ENCODE measurements at regions not wholly inside any gene's neighbourhood (a gene's known extent, or its start where the extent isn't known, plus 50 kb on each side); places are given as distances from the start of the nearest gene placed in this dataset.
A peak's percentile ranks its signal among the peaks of the same experiment; 100 is the strongest.

DNA sequence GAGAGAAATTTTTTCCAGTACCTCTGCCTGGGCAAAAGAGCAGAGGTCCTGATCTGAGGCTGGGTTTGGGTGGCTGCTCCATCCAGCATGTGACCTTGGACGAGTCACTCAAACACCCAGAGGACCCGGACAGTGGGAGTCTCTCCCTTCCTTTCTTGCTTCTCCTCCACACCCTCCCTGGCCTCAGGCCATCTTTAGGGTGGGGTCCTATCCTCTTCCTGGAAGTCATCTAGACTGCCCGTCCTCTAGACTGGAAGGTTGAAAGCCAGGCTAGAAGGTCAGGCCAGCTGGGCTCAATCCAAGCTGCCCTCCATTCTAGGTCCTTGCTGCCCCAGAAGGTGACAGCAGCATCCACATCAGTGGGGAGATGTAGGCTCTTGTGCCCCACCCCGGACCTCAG lies 599.5 kb downstream of the MATN1 start:
- peaks cover 5% of the 10 kb centered on the region for H3K27me3 Mint-ChIP-seq (ENCODE audit: insufficient read depth)
- no peaks in the 10 kb centered on the region for H3K36me3 Mint-ChIP-seq (ENCODE audit: low read depth)
- TF ChIP-seq, protein P1, sequence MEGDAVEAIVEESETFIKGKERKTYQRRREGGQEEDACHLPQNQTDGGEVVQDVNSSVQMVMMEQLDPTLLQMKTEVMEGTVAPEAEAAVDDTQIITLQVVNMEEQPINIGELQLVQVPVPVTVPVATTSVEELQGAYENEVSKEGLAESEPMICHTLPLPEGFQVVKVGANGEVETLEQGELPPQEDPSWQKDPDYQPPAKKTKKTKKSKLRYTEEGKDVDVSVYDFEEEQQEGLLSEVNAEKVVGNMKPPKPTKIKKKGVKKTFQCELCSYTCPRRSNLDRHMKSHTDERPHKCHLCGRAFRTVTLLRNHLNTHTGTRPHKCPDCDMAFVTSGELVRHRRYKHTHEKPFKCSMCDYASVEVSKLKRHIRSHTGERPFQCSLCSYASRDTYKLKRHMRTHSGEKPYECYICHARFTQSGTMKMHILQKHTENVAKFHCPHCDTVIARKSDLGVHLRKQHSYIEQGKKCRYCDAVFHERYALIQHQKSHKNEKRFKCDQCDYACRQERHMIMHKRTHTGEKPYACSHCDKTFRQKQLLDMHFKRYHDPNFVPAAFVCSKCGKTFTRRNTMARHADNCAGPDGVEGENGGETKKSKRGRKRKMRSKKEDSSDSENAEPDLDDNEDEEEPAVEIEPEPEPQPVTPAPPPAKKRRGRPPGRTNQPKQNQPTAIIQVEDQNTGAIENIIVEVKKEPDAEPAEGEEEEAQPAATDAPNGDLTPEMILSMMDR (IDR thresholded peaks at IDR 0.05), result no peak
- H3K4me3 Mint-ChIP-seq, result no peak overlapping the region
- no peak overlapping the region for H3K27ac Mint-ChIP-seq
- DNase-seq, result no peak
- no peaks in the 10 kb centered on the region for H3K4me1 Mint-ChIP-seq (ENCODE audit: low read depth)
- peaks cover 29% of the 10 kb centered on the region for H3K9me3 Mint-ChIP-seq

DNA sequence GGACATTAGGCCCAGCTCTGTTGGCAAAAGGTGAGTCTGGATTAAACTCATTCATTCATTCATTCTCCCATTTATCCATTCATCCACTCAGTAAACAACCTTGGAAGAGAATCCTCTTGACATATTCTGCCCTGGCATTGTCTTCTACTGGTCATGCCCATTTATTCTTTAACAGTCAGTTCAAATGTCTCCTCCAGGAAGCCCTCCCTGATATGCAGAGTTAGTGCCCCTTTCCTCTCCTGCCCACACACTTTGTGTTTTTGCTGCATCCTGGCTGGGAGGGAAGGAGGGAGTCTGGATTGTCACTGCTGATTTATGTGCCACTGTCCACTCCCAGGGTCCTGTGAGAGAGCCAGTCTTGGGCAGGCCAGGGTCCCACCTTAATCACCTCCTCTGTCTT lies 600.3 kb downstream of the MATN1 start:
- H3K27ac Mint-ChIP-seq, result no peak overlapping the region
- no peaks in the 10 kb centered on the region for H3K36me3 Mint-ChIP-seq (ENCODE audit: low read depth)
- H3K27me3 Mint-ChIP-seq (ENCODE audit: insufficient read depth), result peaks cover 5% of the 10 kb centered on the region

DNA sequence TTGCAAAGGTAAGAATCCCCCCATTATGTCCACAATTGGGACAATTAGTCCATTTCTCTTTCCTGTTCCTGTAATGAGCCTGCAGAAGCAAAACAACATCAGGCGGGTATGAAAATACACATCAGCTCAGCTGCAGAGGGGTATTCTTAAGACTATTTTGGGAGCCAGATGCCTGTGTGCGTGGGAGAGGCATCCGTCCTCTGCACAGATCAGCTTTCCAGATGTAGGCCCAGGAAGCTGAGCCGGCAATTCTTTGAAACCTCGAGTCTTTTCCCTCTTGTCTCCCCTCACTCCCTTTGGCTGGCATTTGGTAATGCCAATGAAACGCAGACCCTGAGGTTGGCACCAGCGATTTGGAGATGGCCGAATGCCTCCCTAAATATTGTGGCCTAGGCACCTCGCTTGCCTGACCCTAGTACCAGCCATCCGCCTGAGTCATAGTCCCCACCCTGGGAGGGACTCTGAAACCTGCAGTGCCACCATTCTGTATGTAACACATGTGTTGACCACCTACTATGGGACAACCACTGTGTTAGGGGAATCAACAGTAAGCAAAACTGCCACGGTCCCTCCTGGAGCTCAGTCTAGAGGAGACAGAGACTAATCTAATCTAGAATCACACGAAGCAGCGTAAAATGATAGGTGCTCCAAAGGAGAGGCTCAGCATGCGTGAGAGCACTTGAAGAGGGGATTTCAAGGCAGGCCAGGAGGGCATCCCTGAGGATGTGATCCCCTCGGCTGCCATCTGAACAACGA lies 603.0 kb downstream of the MATN1 start:
- Mint-ChIP-seq H3K27ac (no peak overlapping the region), H3K9me3 (peaks cover 4% of the 10 kb centered on the region), H3K4me1 (ENCODE audit: low read depth) (no peaks in the 10 kb centered on the region), H3K27me3 (ENCODE audit: insufficient read depth) (peaks cover 5% of the 10 kb centered on the region), H3K4me3 (no peak overlapping the region), H3K36me3 (ENCODE audit: low read depth) (no peaks in the 10 kb centered on the region)
- no peak for DNase-seq
- TF ChIP-seq, protein P1 (IDR thresholded peaks at IDR 0.05), result no peak

More for the DNA sequence above, 600.3 kb downstream of the MATN1 start:
- TF ChIP-seq, protein P1 (IDR thresholded peaks at IDR 0.05), result no peak
- DNase-seq, result no peak
- H3K4me3 Mint-ChIP-seq, result no peak overlapping the region
- H3K4me1 Mint-ChIP-seq (ENCODE audit: low read depth), result no peaks in the 10 kb centered on the region
- peaks cover 22% of the 10 kb centered on the region for H3K9me3 Mint-ChIP-seq

DNA sequence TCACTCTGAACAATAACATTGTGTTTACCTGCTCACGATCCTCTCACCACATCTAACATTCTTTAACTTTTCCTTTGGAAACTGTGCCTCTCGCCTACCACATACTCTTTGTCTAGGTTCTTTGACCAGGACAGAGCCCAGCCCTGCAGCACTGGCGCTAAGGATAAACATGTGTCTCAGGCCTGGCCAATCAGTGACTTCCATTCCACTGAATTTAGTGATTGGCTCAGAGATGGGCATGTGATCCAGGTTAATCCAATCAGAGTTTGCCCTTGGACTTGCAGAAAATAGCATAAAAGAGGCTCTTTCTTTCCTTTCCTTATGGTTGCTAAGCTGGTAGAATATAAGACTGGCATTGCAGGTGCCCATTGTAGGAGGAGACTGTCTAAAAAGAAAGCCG lies 605.7 kb downstream of the MATN1 start:
- peaks cover 8% of the 10 kb centered on the region for H3K27me3 Mint-ChIP-seq (ENCODE audit: insufficient read depth)
- no peak for DNase-seq
- H3K27ac Mint-ChIP-seq, result no peak overlapping the region
- H3K36me3 Mint-ChIP-seq (ENCODE audit: low read depth), result no peaks in the 10 kb centered on the region
- H3K4me3 Mint-ChIP-seq, result no peak overlapping the region
- TF ChIP-seq, protein P1 (IDR thresholded peaks at IDR 0.05), result no peak
- no peaks in the 10 kb centered on the region for H3K4me1 Mint-ChIP-seq (ENCODE audit: low read depth)
- H3K9me3 Mint-ChIP-seq, result no peaks in the 10 kb centered on the region; the same call in 1 of the 2 replicates

DNA sequence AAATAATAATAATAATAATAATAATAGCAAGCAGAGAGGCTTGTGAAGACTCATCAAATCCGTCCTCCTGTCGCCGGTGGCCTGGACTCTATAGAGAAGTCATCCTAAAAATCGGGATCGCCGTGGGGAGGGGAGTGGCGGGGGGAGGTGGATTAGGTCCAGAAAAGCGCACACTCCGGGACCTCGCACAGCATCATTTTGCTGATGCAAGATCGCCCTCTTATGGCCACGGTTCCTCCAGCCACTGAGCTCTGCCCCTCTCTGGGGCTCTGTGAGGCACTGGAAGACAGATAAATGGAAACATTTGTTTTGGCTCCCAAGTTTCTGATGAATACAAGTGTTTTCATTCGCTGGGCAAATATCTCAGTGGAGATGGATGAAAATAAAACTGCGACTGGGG lies 612.0 kb downstream of the MATN1 start:
- H3K4me3 Mint-ChIP-seq, result no peak overlapping the region
- H3K27me3 Mint-ChIP-seq (ENCODE audit: insufficient read depth), result peaks cover 18% of the 10 kb centered on the region
- no peaks in the 10 kb centered on the region for H3K4me1 Mint-ChIP-seq (ENCODE audit: low read depth)
- TF ChIP-seq, protein P1 (IDR thresholded peaks at IDR 0.05), result peak; percentile 74
- no peak overlapping the region for H3K27ac Mint-ChIP-seq
- DNase-seq, result peak; percentile 32
- no peaks in the 10 kb centered on the region; the same call in 1 of the 2 replicates for H3K9me3 Mint-ChIP-seq
- no peaks in the 10 kb centered on the region for H3K36me3 Mint-ChIP-seq (ENCODE audit: low read depth)

All from HFFc6 (cell line).